Brain microvascular endothelial cell (primary cell): ENCODE measurements at regions not wholly inside any gene's neighbourhood (a gene's known extent, or its start where the extent isn't known, plus 50 kb on each side); places are given as distances from the start of the nearest gene placed in this dataset.

Experiments used
- DNase-seq: peaks from one replicate; pipeline ENCODE4 v3.0.0-alpha.2; 2020
- H3K27ac ChIP-seq: fragments of 250-450 bp; sonication (Bioruptor Pico); 2 replicates; pipeline ENCODE4 v1.5.1; 2020; ENCODE audit warnings: mild to moderate bottlenecking, moderate library complexity
- H3K27me3 ChIP-seq: fragments of 250-450 bp; sonication (Bioruptor Pico); replicated peaks from 2 replicates; pipeline ENCODE4 v1.5.1; 2020; ENCODE audit warnings: mild to moderate bottlenecking
- H3K36me3 ChIP-seq: fragments of 250-450 bp; sonication (Bioruptor Pico); replicated peaks from 2 replicates; pipeline ENCODE4 v1.5.1; 2020; ENCODE audit warnings: mild to moderate bottlenecking
- H3K4me3 ChIP-seq: 2 replicates; pipeline ENCODE4 v1.5.1; 2011; ENCODE audit warnings: low read depth, mild to moderate bottlenecking, control low read depth, low read length, moderate library complexity
- in situ Hi-C: cut with HindIII; loops from 2 replicates; pipeline ENCODE4 v1.10.0; 2017; ENCODE audit warnings: low sequenced_read_pairs, low pct_ligation_motif_present
- TF ChIP-seq, protein P1 (sequence below): IDR thresholded peaks from 2 replicates; pipeline ENCODE4 v1.5.1; 2011; ENCODE audit warnings: low read depth, mild to moderate bottlenecking, moderate library complexity, low read length, control low read depth, inconsistent platforms; ENCODE audit errors: missing control alignments

DNA sequence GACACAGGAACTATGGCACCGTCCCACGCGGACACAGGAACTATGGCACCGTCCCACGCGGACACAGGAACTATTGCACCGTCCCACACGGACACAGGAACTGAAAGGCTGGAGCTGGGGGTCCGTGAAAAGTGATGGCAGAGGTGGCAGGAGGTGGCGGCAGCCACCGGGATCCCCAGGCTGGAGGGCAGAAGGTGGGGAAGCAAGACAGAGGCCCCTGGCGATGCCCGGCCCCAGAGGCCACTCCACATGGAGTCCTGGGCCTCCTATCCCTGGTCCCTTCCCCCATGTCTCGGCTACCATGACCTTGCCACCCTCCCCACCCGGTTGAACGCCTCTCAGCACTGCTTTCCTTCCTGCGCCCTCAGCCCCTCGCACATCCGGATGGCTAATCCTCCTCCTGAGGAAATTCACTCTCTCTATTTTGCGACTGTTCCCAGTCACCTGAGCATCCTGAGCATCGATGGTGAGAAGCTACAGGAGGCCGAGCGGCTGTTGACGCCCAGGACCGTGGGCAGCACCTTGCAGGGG lies 181.4 kb downstream of the TMEM18 start:
- Histone ChIP-seq H3K27ac (no peak overlapping the region), H3K4me3 (no peak overlapping the region), H3K27me3 (no peaks in the 10 kb centered on the region), H3K36me3 (no peaks in the 10 kb centered on the region)
- in situ Hi-C loops = no loop called here
- TF ChIP-seq, protein P1, sequence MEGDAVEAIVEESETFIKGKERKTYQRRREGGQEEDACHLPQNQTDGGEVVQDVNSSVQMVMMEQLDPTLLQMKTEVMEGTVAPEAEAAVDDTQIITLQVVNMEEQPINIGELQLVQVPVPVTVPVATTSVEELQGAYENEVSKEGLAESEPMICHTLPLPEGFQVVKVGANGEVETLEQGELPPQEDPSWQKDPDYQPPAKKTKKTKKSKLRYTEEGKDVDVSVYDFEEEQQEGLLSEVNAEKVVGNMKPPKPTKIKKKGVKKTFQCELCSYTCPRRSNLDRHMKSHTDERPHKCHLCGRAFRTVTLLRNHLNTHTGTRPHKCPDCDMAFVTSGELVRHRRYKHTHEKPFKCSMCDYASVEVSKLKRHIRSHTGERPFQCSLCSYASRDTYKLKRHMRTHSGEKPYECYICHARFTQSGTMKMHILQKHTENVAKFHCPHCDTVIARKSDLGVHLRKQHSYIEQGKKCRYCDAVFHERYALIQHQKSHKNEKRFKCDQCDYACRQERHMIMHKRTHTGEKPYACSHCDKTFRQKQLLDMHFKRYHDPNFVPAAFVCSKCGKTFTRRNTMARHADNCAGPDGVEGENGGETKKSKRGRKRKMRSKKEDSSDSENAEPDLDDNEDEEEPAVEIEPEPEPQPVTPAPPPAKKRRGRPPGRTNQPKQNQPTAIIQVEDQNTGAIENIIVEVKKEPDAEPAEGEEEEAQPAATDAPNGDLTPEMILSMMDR = no peak
- DNase-seq = no peak

- in situ Hi-C loops = no loop called here
Observed at GRCh38 chr2:494853-495252, 182.4 kb downstream of the TMEM18 start.

DNA sequence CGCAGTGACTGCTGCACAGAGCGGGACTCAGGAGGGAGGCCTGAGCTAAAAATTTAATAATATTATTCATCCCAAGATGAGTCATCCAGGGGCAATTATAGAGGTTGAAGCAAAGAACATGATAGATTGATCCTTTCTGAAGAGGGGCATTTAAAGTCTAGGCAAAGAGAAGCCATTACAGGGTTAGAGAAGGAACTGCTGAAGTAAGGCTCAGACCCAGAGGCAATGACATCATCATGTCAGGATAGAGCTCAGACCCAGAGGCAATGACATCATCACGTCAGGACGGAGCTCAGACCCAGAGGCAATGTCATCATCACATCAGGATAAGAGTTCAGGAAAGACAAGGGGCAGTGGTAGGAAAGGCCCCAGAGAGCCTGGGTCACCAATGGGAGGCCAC lies 184.0 kb downstream of the TMEM18 start:
- Histone ChIP-seq H3K27ac (no peak overlapping the region), H3K4me3 (no peak overlapping the region), H3K27me3 (no peaks in the 10 kb centered on the region), H3K36me3 (no peaks in the 10 kb centered on the region)
- in situ Hi-C loops = no loop called here
- TF ChIP-seq, protein P1 = no peak
- no peak for DNase-seq

More at GRCh38 chr2:494853-495252, 182.4 kb downstream of the TMEM18 start:
- no peaks in the 10 kb centered on the region for H3K27me3 ChIP-seq
- no peak overlapping the region for H3K4me3 ChIP-seq
- TF ChIP-seq, protein P1 = no peak
- H3K36me3 ChIP-seq = no peaks in the 10 kb centered on the region
- H3K27ac ChIP-seq = no peak overlapping the region
- DNase-seq = no peak

GRCh38 chr2:492178-492577 lies 185.0 kb downstream of the TMEM18 start:
- DNase-seq = no peak
- in situ Hi-C loops = no loop called here

DNA sequence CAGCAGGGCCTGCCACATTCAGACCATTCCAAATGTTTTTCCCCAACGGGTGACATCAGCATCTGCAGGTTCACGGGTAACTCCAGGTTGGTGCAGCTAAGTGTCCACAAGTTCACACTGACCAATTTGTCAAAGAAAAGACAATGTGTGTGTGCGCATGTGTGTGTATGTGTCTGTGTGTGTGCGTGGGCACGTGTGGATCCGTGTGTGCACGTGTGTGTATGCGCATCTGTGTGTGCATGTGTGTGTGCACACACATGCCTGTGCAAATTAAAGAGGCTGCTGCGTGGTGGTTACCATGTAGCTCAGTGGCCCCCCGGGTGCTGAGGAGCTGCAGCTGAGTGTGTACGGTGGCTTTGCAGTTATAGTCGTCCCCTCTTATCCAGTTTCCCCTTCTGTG lies 187.4 kb downstream of the TMEM18 start:
- Histone ChIP-seq H3K27me3 (no peaks in the 10 kb centered on the region), H3K4me3 (no peak overlapping the region), H3K27ac (no peak overlapping the region), H3K36me3 (no peaks in the 10 kb centered on the region)
- in situ Hi-C loops = no loop called here
- DNase-seq = no peak
- TF ChIP-seq, protein P1 = no peak

More at GRCh38 chr2:492178-492577, 185.0 kb downstream of the TMEM18 start:
- Histone ChIP-seq H3K27me3 (no peaks in the 10 kb centered on the region), H3K4me3 (no peak overlapping the region), H3K36me3 (no peaks in the 10 kb centered on the region), H3K27ac (no peak overlapping the region)
- TF ChIP-seq, protein P1 = no peak

GRCh38 chr2:489084-489483 lies 188.1 kb downstream of the TMEM18 start:
- no peaks in the 10 kb centered on the region for H3K27me3 ChIP-seq
- DNase-seq = no peak
- in situ Hi-C loops = no loop called here
- H3K27ac ChIP-seq = no peak overlapping the region
- no peaks in the 10 kb centered on the region for H3K36me3 ChIP-seq
- TF ChIP-seq, protein P1 = no peak
- H3K4me3 ChIP-seq = no peak overlapping the region
